K562 (cell line): ENCODE measurements at regions not wholly inside any gene's neighbourhood (a gene's known extent, or its start where the extent isn't known, plus 50 kb on each side); places are given as distances from the start of the nearest gene placed in this dataset.

Source experiments
- CTBP1 ChIP-seq: fragments of 450-650 bp; IDR thresholded peaks from 2 replicates; pipeline ENCODE4 v1.6.1; 2016; ENCODE audit warnings: borderline replicate concordance
- ETS2 ChIP-seq: IDR thresholded peaks from 2 replicates; pipeline ENCODE4 v1.6.1; 2016; ENCODE audit warnings: borderline replicate concordance, missing genetic modification characterization, mild to moderate bottlenecking, moderate library complexity, missing compliant biosample characterization; ENCODE audit not compliant: poor library complexity, severe bottlenecking
- ETV5 ChIP-seq: sonication (generic); formaldehyde crosslinking; IDR thresholded peaks from 2 replicates; pipeline ENCODE4 v1.4.0; 2020; ENCODE audit warnings: low read depth, mild to moderate bottlenecking, missing genetic modification reagents
- HDGF ChIP-seq: fragments of 450-650 bp; IDR thresholded peaks from 2 replicates; pipeline ENCODE4 v1.6.1; 2016
- PTTG1 ChIP-seq: fragments of 450-650 bp; IDR thresholded peaks from 2 replicates; pipeline ENCODE4 v1.6.1; 2016; ENCODE audit warnings: low read depth, mild to moderate bottlenecking, missing genetic modification characterization, missing compliant biosample characterization
- PYGO2 ChIP-seq: fragments of 450-650 bp; IDR thresholded peaks from 2 replicates; pipeline ENCODE4 v1.6.1; 2016; ENCODE audit warnings: mild to moderate bottlenecking, missing genetic modification characterization, moderate library complexity, missing compliant biosample characterization
- RBFOX2 ChIP-seq: fragments of 200-400 bp; formaldehyde crosslinking; IDR thresholded peaks from 2 replicates; pipeline ENCODE4 v1.6.1; 2017; ENCODE audit warnings: low read depth, mild to moderate bottlenecking, low read length, moderate library complexity
- TBP ChIP-seq: optimal IDR thresholded peaks from 2 replicates; pipeline ENCODE3; 2011; ENCODE audit warnings: low read depth, low read length, improper control_type of control experiment
- THAP12 ChIP-seq: fragments of 250-450 bp; sonication (Bioruptor Pico); IDR thresholded peaks from 2 replicates; pipeline ENCODE4 v1.9.0; 2021; ENCODE audit warnings: mild to moderate bottlenecking, inconsistent platforms
- ZBTB11 ChIP-seq, 3 experiments: fragments of 200-800 bp in 1 of 3; fragments of 250-450 bp in 1 of 3; fragments of 450-650 bp in 1 of 3; sonication (Bioruptor Pico) in 1 of 3; sonication (Bioruptor generic) in 1 of 3; formaldehyde crosslinking in 1 of 3; IDR thresholded peaks; 2 replicates each; pipeline versions ENCODE4 v1.6.1 to v1.8.0; 2016 to 2022; ENCODE audit warnings: mild to moderate bottlenecking in 2 of 3, missing genetic modification characterization in 2 of 3, missing compliant biosample characterization in 1 of 3, moderate library complexity in 1 of 3
- ZFX ChIP-seq: sonication (generic); formaldehyde crosslinking; IDR thresholded peaks from 2 replicates; pipeline ENCODE4 v1.8.0; 2022; ENCODE audit warnings: mild to moderate bottlenecking, missing genetic modification reagents, moderate library complexity
- ZNF165 ChIP-seq: fragments of 250-450 bp; sonication (Bioruptor Pico); IDR thresholded peaks from 2 replicates; pipeline ENCODE4 v1.4.0; 2020; ENCODE audit warnings: borderline replicate concordance
- ZNF395 ChIP-seq: fragments of 200-800 bp; sonication (Bioruptor generic); IDR thresholded peaks from 2 replicates; pipeline ENCODE4 v1.6.1; 2017; ENCODE audit warnings: missing genetic modification characterization, missing compliant biosample characterization
- ZNF551 ChIP-seq: fragments of 250-450 bp; sonication (Bioruptor Pico); IDR thresholded peaks from 2 replicates; pipeline ENCODE4 v1.5.0; 2021; ENCODE audit warnings: mild to moderate bottlenecking, moderate library complexity
- ZNF766 ChIP-seq: fragments of 200-800 bp; sonication (Bioruptor generic); conservative IDR thresholded peaks from 2 replicates; pipeline ENCODE4 v1.6.1; 2016; ENCODE audit warnings: missing genetic modification characterization, missing compliant biosample characterization
- TF ChIP-seq, protein P1 (sequence below), 2 experiments: fragments of 450-650 bp; IDR thresholded peaks; 2 replicates each; pipeline ENCODE4 v1.6.1; 2016

GRCh38 chr7:18177815-18178660, 150.4 kb upstream of the PRPS1L1 start (continued):
- TF ChIP-seq ZNF766 (peak; percentile 64), TBP (peak; percentile 79), ZNF395 (CRISPR knock-in tag) (peak; percentile 67), CTBP1 (peak; percentile 67), ZNF165 (CRISPR knock-in tag) (no peak), RBFOX2 (peak; percentile 30; the same call in 1 of the 2 replicates), THAP12 (CRISPR knock-in tag) (no peak), ZNF551 (no peak), ETS2 (tag) (no peak), PTTG1 (no peak), ETV5 (CRISPR knock-in tag) (no peak), HDGF (0 out of 2 replicates have a peak, but pooled peaks have one; percentile 60), PYGO2 (no peak), ZFX (CRISPR knock-in tag) (no peak; the same call in 1 of the 2 replicates), ZBTB11 (CRISPR knock-in tag; IDR thresholded peaks at IDR 0.05) (0 out of 6 replicates have a peak, but pooled peaks of 1 of the 3 experiments have one; percentile 18)
- TF ChIP-seq, protein P1, sequence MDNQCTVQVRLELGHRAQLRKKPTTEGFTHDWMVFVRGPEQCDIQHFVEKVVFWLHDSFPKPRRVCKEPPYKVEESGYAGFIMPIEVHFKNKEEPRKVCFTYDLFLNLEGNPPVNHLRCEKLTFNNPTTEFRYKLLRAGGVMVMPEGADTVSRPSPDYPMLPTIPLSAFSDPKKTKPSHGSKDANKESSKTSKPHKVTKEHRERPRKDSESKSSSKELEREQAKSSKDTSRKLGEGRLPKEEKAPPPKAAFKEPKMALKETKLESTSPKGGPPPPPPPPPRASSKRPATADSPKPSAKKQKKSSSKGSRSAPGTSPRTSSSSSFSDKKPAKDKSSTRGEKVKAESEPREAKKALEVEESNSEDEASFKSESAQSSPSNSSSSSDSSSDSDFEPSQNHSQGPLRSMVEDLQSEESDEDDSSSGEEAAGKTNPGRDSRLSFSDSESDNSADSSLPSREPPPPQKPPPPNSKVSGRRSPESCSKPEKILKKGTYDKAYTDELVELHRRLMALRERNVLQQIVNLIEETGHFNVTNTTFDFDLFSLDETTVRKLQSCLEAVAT (IDR thresholded peaks at IDR 0.05): peak in 1 of 2 experiments; percentile 63; a peak in 1 of 4 replicates
